ENCODE measurements at regions not wholly inside any gene's neighbourhood (a gene's known extent, or its start where the extent isn't known, plus 50 kb on each side); places are given as distances from the start of the nearest gene placed in this dataset.

DNA sequence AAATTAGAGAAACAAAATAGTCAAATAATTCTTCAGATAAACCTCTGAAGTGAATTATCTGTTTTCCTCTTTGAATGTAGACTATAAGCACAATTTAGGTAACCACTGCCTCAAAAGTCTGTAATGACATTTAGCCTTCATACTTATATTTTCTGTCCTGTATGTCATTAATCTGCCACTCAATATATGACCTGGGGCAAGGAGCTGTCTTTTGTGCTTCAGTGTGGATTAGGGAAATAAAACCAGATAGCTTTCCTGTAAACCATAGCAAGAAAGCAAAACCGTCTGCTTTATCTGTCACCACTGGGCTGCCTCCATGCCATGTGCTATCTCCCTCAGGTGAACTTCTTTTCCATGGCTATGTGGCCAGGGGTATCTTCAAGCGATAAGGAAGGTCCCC is 606.6 kb upstream of the C9orf72 start:
- TF ChIP-seq, protein P1, sequence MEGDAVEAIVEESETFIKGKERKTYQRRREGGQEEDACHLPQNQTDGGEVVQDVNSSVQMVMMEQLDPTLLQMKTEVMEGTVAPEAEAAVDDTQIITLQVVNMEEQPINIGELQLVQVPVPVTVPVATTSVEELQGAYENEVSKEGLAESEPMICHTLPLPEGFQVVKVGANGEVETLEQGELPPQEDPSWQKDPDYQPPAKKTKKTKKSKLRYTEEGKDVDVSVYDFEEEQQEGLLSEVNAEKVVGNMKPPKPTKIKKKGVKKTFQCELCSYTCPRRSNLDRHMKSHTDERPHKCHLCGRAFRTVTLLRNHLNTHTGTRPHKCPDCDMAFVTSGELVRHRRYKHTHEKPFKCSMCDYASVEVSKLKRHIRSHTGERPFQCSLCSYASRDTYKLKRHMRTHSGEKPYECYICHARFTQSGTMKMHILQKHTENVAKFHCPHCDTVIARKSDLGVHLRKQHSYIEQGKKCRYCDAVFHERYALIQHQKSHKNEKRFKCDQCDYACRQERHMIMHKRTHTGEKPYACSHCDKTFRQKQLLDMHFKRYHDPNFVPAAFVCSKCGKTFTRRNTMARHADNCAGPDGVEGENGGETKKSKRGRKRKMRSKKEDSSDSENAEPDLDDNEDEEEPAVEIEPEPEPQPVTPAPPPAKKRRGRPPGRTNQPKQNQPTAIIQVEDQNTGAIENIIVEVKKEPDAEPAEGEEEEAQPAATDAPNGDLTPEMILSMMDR (conservative IDR thresholded peaks at IDR 0.05; ENCODE audit: low read depth, low read length), result no peak
- TF ChIP-seq SMC3 (IDR thresholded peaks at IDR 0.05; ENCODE audit: low read depth, low read length) (no peak), MXI1 (IDR thresholded peaks at IDR 0.05; ENCODE audit: borderline replicate concordance, low read depth, low read length) (no peak), RAD21 (IDR thresholded peaks at IDR 0.05; ENCODE audit: low read length) (no peak)
